Hematopoietic multipotent progenitor cell treated with erythropoietin and hydrocortisone succinate and interleukin-3 and kit ligand, for 6 days (in vitro differentiated cells): ENCODE measurements at regions not wholly inside any gene's neighbourhood (a gene's known extent, or its start where the extent isn't known, plus 50 kb on each side); places are given as distances from the start of the nearest gene placed in this dataset.

Experiments
- DNase-seq: peaks from one replicate; pipeline ENCODE4 v3.0.0-alpha.2; 2015

- DNase-seq, result no peak
Observed at GRCh38 chr20:12023194-12023795, 105.6 kb downstream of the BTBD3 start.

- no peak for DNase-seq
Observed at GRCh38 chr20:12028771-12029170, 111.1 kb downstream of the BTBD3 start.

- DNase-seq, result no peak
Observed at GRCh38 chr20:12030470-12030869, 112.8 kb downstream of the BTBD3 start.

GRCh38 chr20:12036142-12036541 lies 118.4 kb downstream of the BTBD3 start:
- DNase-seq, result no peak

- no peak for DNase-seq
Observed at GRCh38 chr20:12037521-12037920, 119.8 kb downstream of the BTBD3 start.

GRCh38 chr20:12040261-12040660 lies 122.6 kb downstream of the BTBD3 start:
- no peak for DNase-seq

GRCh38 chr20:12044969-12045368 lies 127.3 kb downstream of the BTBD3 start:
- DNase-seq, result no peak

- no peak for DNase-seq
Observed at GRCh38 chr20:12047838-12048432, 130.2 kb downstream of the BTBD3 start.

- no peak for DNase-seq
Observed at GRCh38 chr20:12049125-12049524, 131.4 kb downstream of the BTBD3 start.

GRCh38 chr20:12051206-12052163 lies 133.8 kb downstream of the BTBD3 start:
- DNase-seq, result no peak

- DNase-seq, result peak; percentile 57
Observed at GRCh38 chr20:12053353-12053752, 135.7 kb downstream of the BTBD3 start.

- no peak for DNase-seq
Observed at GRCh38 chr20:12054556-12054955, 136.9 kb downstream of the BTBD3 start.

GRCh38 chr20:12055161-12055560 lies 137.5 kb downstream of the BTBD3 start:
- DNase-seq, result peak; percentile 3

- DNase-seq, result peak; percentile 5
Observed at GRCh38 chr20:12056839-12057238, 139.1 kb downstream of the BTBD3 start.

- DNase-seq, result no peak
Observed at GRCh38 chr20:12057778-12058177, 140.1 kb downstream of the BTBD3 start.

GRCh38 chr20:12058216-12058615 lies 140.5 kb downstream of the BTBD3 start:
- DNase-seq, result no peak

- DNase-seq, result no peak
Observed at GRCh38 chr20:12061466-12061865, 143.8 kb downstream of the BTBD3 start.

GRCh38 chr20:12063106-12063684 lies 145.5 kb downstream of the BTBD3 start:
- DNase-seq, result no peak

- no peak for DNase-seq
Observed at GRCh38 chr20:12064540-12064939, 146.8 kb downstream of the BTBD3 start.

GRCh38 chr20:12067686-12068085 lies 150.0 kb downstream of the BTBD3 start:
- DNase-seq, result no peak

- no peak for DNase-seq
Observed at GRCh38 chr20:12068121-12068520, 150.4 kb downstream of the BTBD3 start.

- DNase-seq, result no peak
Observed at GRCh38 chr20:12069181-12069580, 151.5 kb downstream of the BTBD3 start.

GRCh38 chr20:12072221-12072953 lies 154.7 kb downstream of the BTBD3 start:
- no peak for DNase-seq
